ENCODE measurements at regions not wholly inside any gene's neighbourhood (a gene's known extent, or its start where the extent isn't known, plus 50 kb on each side); places are given as distances from the start of the nearest gene placed in this dataset.

DNA sequence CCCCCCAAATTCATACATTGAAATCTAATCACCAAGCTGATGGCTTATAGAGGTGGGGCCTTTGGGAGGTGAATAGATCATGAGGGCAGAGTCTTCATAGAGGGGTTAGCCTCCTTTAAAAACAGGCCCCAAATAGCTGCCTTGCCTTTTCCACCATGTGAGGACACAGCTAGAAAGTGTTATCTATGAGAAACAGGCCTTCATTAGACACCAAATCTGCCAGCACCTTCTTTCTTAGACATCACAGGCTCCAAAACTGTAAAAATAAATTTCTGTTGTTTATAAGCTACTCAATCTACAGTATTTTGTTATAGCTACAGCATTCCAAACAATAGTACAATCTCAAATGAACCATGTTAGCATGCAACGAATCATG, 459.3 kb upstream of the GCFC2 start:
- CTCF ChIA-PET (ENCODE audit: low intra/inter-chr PET ratio, low total read pairs) = no interaction called here
- BruUV-seq (replicated peaks) = no TSS peak

More for the DNA sequence above, 459.3 kb upstream of the GCFC2 start:
- FAIRE-seq (no peak), DNase-seq (ENCODE audit: low spot score) (no peak), ATAC-seq (no peak)
- WGBS (ENCODE audit: low lambda C conversion rate) = 40% methylated on average over 1 of the region's 1 CpG
- H4K20me1 ChIP-seq (ENCODE audit: insufficient read depth, low read length) = no peaks in the 10 kb centered on the region
- H3K27me3 ChIP-seq (ENCODE audit: control insufficient read depth in 1 of 2, insufficient read depth in 2 of 2, low read length in 2 of 2) = no peaks in the 10 kb centered on the region
- no peaks in the 10 kb centered on the region for H3K36me3 ChIP-seq (replicated peaks in 1 of 2; ENCODE audit: control insufficient read depth in 1 of 2, insufficient read depth in 2 of 2, low read length in 2 of 2)
- no peak overlapping the region for H3K4me2 ChIP-seq (ENCODE audit: low read depth, low read length)
- H3K4me3 ChIP-seq (replicated peaks in 1 of 3; ENCODE audit: insufficient read depth in 1 of 3, low read depth in 2 of 3, low read length in 3 of 3) = no peak overlapping the region
- TF ChIP-seq, protein P1, sequence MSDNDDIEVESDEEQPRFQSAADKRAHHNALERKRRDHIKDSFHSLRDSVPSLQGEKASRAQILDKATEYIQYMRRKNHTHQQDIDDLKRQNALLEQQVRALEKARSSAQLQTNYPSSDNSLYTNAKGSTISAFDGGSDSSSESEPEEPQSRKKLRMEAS (IDR thresholded peaks at IDR 0.05) = no peak
- no peak for TF ChIP-seq GATAD1 (CRISPR knock-in tag; IDR thresholded peaks at IDR 0.05)
- TF ChIP-seq, protein P2, sequence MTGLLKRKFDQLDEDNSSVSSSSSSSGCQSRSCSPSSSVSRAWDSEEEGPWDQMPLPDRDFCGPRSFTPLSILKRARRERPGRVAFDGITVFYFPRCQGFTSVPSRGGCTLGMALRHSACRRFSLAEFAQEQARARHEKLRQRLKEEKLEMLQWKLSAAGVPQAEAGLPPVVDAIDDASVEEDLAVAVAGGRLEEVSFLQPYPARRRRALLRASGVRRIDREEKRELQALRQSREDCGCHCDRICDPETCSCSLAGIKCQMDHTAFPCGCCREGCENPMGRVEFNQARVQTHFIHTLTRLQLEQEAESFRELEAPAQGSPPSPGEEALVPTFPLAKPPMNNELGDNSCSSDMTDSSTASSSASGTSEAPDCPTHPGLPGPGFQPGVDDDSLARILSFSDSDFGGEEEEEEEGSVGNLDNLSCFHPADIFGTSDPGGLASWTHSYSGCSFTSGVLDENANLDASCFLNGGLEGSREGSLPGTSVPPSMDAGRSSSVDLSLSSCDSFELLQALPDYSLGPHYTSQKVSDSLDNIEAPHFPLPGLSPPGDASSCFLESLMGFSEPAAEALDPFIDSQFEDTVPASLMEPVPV (CRISPR knock-in tag; IDR thresholded peaks at IDR 0.05) = no peak
- no peak for TF ChIP-seq PRPF4 (IDR thresholded peaks at IDR 0.05; ENCODE audit: low read depth, low read length, poor library complexity, severe bottlenecking)
- TF ChIP-seq, protein P3, sequence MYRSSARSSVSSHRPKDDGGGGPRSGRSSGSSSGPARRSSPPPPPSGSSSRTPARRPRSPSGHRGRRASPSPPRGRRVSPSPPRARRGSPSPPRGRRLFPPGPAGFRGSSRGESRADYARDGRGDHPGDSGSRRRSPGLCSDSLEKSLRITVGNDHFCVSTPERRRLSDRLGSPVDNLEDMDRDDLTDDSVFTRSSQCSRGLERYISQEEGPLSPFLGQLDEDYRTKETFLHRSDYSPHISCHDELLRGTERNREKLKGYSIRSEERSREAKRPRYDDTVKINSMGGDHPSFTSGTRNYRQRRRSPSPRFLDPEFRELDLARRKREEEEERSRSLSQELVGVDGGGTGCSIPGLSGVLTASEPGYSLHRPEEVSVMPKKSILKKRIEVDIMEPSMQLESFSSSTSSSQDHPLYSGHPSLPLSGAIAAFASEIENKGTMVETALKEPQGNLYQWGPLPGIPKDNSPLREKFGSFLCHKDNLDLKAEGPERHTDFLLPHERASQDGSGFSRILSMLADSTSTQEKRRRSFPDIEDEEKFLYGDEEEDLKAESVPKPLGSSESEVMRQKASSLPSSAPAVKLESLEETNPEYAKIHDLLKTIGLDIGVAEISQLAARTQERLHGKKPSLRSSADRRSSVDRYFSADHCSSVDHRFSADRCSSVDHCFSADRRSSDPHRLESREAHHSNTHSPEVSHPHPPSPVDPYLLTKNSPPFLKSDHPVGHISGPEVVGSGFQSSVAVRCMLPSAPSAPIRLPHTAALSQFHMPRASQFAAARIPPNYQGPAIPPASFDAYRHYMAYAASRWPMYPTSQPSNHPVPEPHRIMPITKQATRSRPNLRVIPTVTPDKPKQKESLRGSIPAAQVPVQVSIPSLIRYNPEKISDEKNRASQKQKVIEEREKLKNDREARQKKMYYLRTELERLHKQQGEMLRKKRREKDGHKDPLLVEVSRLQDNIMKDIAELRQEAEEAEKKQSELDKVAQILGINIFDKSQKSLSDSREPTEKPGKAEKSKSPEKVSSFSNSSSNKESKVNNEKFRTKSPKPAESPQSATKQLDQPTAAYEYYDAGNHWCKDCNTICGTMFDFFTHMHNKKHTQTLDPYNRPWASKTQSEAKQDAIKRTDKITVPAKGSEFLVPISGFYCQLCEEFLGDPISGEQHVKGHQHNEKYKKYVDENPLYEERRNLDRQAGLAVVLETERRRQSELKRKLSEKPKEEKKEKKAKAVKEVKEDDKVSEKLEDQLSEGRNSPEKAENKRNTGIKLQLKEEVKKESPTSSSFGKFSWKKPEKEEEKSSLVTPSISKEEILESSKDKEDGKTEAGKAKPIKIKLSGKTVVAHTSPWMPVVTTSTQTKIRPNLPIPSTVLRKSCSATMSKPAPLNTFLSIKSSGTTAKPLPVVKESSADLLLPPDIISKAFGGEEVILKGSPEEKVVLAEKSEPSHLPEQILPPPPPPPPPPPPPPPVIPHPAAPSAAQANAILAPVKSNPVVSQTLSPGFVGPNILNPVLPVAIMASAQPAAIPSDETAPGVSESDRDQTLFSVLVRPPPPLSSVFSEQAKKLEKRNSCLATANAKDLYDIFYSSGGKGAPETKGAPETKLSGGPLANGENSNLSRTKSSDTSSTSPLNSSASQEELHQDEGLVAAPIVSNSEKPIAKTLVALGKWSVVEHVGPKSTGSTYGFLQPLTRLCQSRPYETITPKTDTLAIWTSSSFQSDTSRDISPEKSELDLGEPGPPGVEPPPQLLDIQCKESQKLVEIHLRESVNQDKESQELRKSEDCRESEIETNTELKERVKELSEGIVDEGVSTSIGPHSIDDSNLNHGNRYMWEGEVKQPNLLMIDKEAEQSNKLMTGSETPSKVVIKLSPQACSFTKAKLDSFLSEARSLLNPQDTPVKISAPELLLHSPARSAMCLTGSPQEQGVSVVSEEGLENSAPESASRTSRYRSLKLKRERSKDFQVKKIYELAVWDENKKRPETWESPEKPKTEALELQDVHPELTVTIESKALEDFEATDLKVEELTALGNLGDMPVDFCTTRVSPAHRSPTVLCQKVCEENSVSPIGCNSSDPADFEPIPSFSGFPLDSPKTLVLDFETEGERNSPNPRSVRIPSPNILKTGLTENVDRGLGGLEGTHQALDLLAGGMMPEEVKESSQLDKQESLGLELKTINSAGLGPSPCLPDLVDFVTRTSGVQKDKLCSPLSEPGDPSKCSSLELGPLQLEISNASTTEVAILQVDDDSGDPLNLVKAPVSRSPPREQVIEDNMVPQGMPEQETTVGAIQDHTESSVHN (CRISPR knock-in tag; IDR thresholded peaks at IDR 0.05) = no peak
- TF ChIP-seq HOXA3 (CRISPR knock-in tag; IDR thresholded peaks at IDR 0.05) = no peak
- no peak for TF ChIP-seq FOXK1 (CRISPR knock-in tag; IDR thresholded peaks at IDR 0.05; ENCODE audit: borderline replicate concordance, low read depth)
- TF ChIP-seq, protein P4, sequence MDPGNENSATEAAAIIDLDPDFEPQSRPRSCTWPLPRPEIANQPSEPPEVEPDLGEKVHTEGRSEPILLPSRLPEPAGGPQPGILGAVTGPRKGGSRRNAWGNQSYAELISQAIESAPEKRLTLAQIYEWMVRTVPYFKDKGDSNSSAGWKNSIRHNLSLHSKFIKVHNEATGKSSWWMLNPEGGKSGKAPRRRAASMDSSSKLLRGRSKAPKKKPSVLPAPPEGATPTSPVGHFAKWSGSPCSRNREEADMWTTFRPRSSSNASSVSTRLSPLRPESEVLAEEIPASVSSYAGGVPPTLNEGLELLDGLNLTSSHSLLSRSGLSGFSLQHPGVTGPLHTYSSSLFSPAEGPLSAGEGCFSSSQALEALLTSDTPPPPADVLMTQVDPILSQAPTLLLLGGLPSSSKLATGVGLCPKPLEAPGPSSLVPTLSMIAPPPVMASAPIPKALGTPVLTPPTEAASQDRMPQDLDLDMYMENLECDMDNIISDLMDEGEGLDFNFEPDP (CRISPR knock-in tag; conservative IDR thresholded peaks at IDR 0.05) = no peak
- no peak for TF ChIP-seq MAZ (IDR thresholded peaks at IDR 0.05; ENCODE audit: borderline replicate concordance, low read depth, low read length)
- TF ChIP-seq MAZ (CRISPR knock-in tag; IDR thresholded peaks at IDR 0.05; ENCODE audit: low read depth) = no peak
- TF ChIP-seq ZNF33B (CRISPR knock-in tag; IDR thresholded peaks at IDR 0.05) = no peak
- TF ChIP-seq SAFB2 (CRISPR knock-in tag; IDR thresholded peaks at IDR 0.05; ENCODE audit: borderline replicate concordance, low read depth) = no peak
- no peak for TF ChIP-seq ZNF879 (CRISPR knock-in tag; IDR thresholded peaks at IDR 0.05)
- no peak for TF ChIP-seq ZNF839 (CRISPR knock-in tag; IDR thresholded peaks at IDR 0.05; ENCODE audit: borderline replicate concordance)
- no peak for TF ChIP-seq RAD51 (IDR thresholded peaks at IDR 0.05; ENCODE audit: borderline replicate concordance)
- H3K27ac ChIP-seq (ENCODE audit: extremely low read length, insufficient read depth, low read length) = no peak overlapping the region
- no peak overlapping the region for H2AFZ ChIP-seq (ENCODE audit: low read length)
- H3K9me3 ChIP-seq (ENCODE audit: low read length) = peaks cover 14% of the 10 kb centered on the region
- POLR2A ChIA-PET = no interaction called here
- H3K4me1 ChIP-seq (ENCODE audit: insufficient read depth, low read length) = peaks cover 50% of the 10 kb centered on the region
- no peaks in the 10 kb centered on the region for H3K79me2 ChIP-seq (ENCODE audit: insufficient read depth, low read length)
- no peak overlapping the region for H3K9ac ChIP-seq (ENCODE audit: insufficient read depth, low read depth, low read length)
- in situ Hi-C loops (cut with HindIII; ENCODE audit: extremely low pct_ligation_motif_present, low pct_unique_long_range_greater_than_20kb) = no loop called here
- intact Hi-C loops (cut with micrococcal nuclease; ENCODE audit: unreplicated experiment) = no loop called here
